RCC 7860 (cell line): ENCODE measurements at regions not wholly inside any gene's neighbourhood (a gene's known extent, or its start where the extent isn't known, plus 50 kb on each side); places are given as distances from the start of the nearest gene placed in this dataset.

ENCODE experiments used
- DNase-seq: peaks from one replicate; pipeline ENCODE4 v3.0.0-alpha.2; 2015; ENCODE audit warnings: low spot score
- FAIRE-seq: peaks from 2 replicates; lab custom pipeline; 2012; peaks lifted over from hg19 to GRCh38; lab: Jason Lieb, UNC

DNA sequence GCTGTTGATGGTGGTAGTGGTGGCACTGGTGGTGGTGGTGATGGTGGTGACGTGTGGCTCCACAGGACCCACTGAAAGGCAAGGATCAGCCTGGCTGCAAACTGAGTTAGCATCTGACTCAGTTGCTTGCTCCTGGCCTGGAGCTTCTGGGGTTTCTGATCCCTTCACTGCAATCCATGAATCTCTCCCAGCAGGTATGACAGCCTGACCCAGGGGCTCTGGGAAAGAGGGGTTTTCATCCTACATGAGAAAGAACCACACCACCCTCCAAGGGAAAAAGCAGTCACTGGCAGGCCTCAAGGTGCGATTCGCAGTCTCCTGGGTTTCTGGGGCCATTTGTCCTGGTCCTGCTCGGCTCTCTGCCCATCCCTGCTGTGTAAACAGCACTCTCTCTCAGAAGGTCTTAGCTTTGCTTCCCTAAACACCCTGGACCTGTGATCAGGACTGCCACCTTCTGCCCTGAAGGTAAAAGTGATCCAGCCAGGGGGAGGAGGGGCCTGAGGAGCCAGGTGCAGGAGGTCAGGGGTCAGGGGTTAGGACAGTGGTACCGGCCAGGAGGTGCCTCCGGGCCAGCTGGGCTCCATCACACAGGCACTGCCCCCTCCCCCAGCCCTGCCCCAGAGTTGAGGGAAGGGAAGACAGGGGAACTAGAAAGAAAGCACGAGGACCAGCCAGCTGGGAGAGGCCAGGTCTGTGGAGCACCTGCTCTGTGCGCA is 152.0 kb downstream of the BMP7 start:
- no peak for DNase-seq
- FAIRE-seq: no peak

GRCh38 chr20:57117296-57117695 is 149.1 kb downstream of the BMP7 start:
- DNase-seq: no peak
- no peak for FAIRE-seq

GRCh38 chr20:57118107-57118769 is 148.2 kb downstream of the BMP7 start:
- no peak for DNase-seq
- no peak for FAIRE-seq
